ENCODE measurements at regions not wholly inside any gene's neighbourhood (a gene's known extent, or its start where the extent isn't known, plus 50 kb on each side); places are given as distances from the start of the nearest gene placed in this dataset.
"Not testable (repeated sequence)": the region's sequence is repeated elsewhere in the genome, so short reads cannot be mapped to it uniquely, and the experiment has no call there.

GRCh38 chrY:12431546-12431945 lies 269.5 kb upstream of the USP9Y start:
- H3K27ac Mint-ChIP-seq = no peak overlapping the region
- TF ChIP-seq CTCF (IDR thresholded peaks at IDR 0.05) = no peak
- no peaks in the 10 kb centered on the region for H3K9me3 Mint-ChIP-seq
- Histone ChIP-seq H3K4me3 (ENCODE audit: low read length) (no peak overlapping the region), H3K4me1 (ENCODE audit: insufficient read depth, low read length) (no peaks in the 10 kb centered on the region), H3K36me3 (ENCODE audit: insufficient read depth, low read length) (no peaks in the 10 kb centered on the region), H3K9me3 (ENCODE audit: control insufficient read depth in 1 of 2, insufficient read depth in 1 of 2, low read length in 2 of 2) (no peaks in the 10 kb centered on the region), H3K27ac (ENCODE audit: low read depth in 1 of 2, low read length in 2 of 2) (no peak overlapping the region), H3K27me3 (ENCODE audit: control insufficient read depth in 1 of 2, insufficient read depth in 2 of 2, low read length in 2 of 2) (no peaks in the 10 kb centered on the region)
- no peaks in the 10 kb centered on the region for H3K27me3 Mint-ChIP-seq
- no peak for DNase-seq
- intact Hi-C loops (cut with DNase I, micrococcal nuclease) = no loop called here
- ChIA-PET POLR2A (no interaction called here), CTCF (no interaction called here)
- ATAC-seq (ENCODE audit: poor library complexity) = no peak
- no peaks in the 10 kb centered on the region for H3K4me1 Mint-ChIP-seq (ENCODE audit: low read depth)
- H3K4me3 Mint-ChIP-seq = no peak overlapping the region
- H3K36me3 Mint-ChIP-seq (ENCODE audit: low read depth) = no peaks in the 10 kb centered on the region

- H3K27me3 Mint-ChIP-seq, H3K9me3 Mint-ChIP-seq: not testable (repeated sequence)
These were observed 262.2 kb upstream of the USP9Y start for GRCh38 chrY:12438823-12439222.

GRCh38 chrY:12444200-12444599 lies 256.8 kb upstream of the USP9Y start:
- H3K27me3 Mint-ChIP-seq = no peaks in the 10 kb centered on the region
- H3K36me3 Mint-ChIP-seq (ENCODE audit: low read depth) = no peaks in the 10 kb centered on the region
- Histone ChIP-seq H3K36me3 (ENCODE audit: insufficient read depth, low read length) (no peaks in the 10 kb centered on the region), H3K4me1 (ENCODE audit: insufficient read depth, low read length) (no peaks in the 10 kb centered on the region), H3K27me3 (ENCODE audit: control insufficient read depth in 1 of 2, insufficient read depth in 2 of 2, low read length in 2 of 2) (no peaks in the 10 kb centered on the region), H3K4me3 (ENCODE audit: low read length) (no peak overlapping the region), H3K9me3 (ENCODE audit: control insufficient read depth in 1 of 2, insufficient read depth in 1 of 2, low read length in 2 of 2) (no peaks in the 10 kb centered on the region), H3K27ac (ENCODE audit: low read depth in 1 of 2, low read length in 2 of 2) (no peak overlapping the region)
- POLR2A ChIA-PET = no interaction called here
- no peak for TF ChIP-seq CTCF (IDR thresholded peaks at IDR 0.05)
- intact Hi-C loops (cut with DNase I, micrococcal nuclease) = no loop called here
- CTCF ChIA-PET = no interaction called here
- no peaks in the 10 kb centered on the region for H3K9me3 Mint-ChIP-seq
- DNase-seq (no peak), ATAC-seq (ENCODE audit: poor library complexity) (no peak)
- no peak overlapping the region for H3K4me3 Mint-ChIP-seq
- H3K27ac Mint-ChIP-seq = no peak overlapping the region
- H3K4me1 Mint-ChIP-seq (ENCODE audit: low read depth) = no peaks in the 10 kb centered on the region

More at GRCh38 chrY:12438823-12439222, 262.2 kb upstream of the USP9Y start:
- H3K4me3 ChIP-seq (ENCODE audit: low read length); H3K4me1 Mint-ChIP-seq (ENCODE audit: low read depth); H3K36me3 Mint-ChIP-seq (ENCODE audit: low read depth); POLR2A ChIA-PET; H3K4me1 ChIP-seq (ENCODE audit: insufficient read depth, low read length); H3K9me3 ChIP-seq (ENCODE audit: control insufficient read depth in 1 of 2, insufficient read depth in 1 of 2, low read length in 2 of 2); H3K36me3 ChIP-seq (ENCODE audit: insufficient read depth, low read length); H3K4me3 Mint-ChIP-seq; intact Hi-C loops (cut with DNase I, micrococcal nuclease); ATAC-seq (ENCODE audit: poor library complexity); H3K27ac ChIP-seq (ENCODE audit: low read depth in 1 of 2, low read length in 2 of 2); H3K27ac Mint-ChIP-seq; DNase-seq; H3K27me3 ChIP-seq (ENCODE audit: control insufficient read depth in 1 of 2, insufficient read depth in 2 of 2, low read length in 2 of 2); CTCF ChIA-PET: not testable (repeated sequence)

- DNase-seq; H3K4me1 Mint-ChIP-seq (ENCODE audit: low read depth); CTCF ChIA-PET; H3K4me1 ChIP-seq (ENCODE audit: insufficient read depth, low read length); H3K4me3 Mint-ChIP-seq; H3K9me3 ChIP-seq (ENCODE audit: control insufficient read depth in 1 of 2, insufficient read depth in 1 of 2, low read length in 2 of 2); intact Hi-C loops (cut with DNase I, micrococcal nuclease); H3K27ac Mint-ChIP-seq; H3K4me3 ChIP-seq (ENCODE audit: low read length); H3K9me3 Mint-ChIP-seq; H3K27me3 Mint-ChIP-seq; H3K36me3 Mint-ChIP-seq (ENCODE audit: low read depth); POLR2A ChIA-PET; H3K27me3 ChIP-seq (ENCODE audit: control insufficient read depth in 1 of 2, insufficient read depth in 2 of 2, low read length in 2 of 2); ATAC-seq (ENCODE audit: poor library complexity); H3K36me3 ChIP-seq (ENCODE audit: insufficient read depth, low read length); H3K27ac ChIP-seq (ENCODE audit: low read depth in 1 of 2, low read length in 2 of 2): not testable (repeated sequence)
These were observed 254.4 kb upstream of the USP9Y start for GRCh38 chrY:12446486-12447265.

GRCh38 chrY:12448561-12448960 lies 252.5 kb upstream of the USP9Y start:
- POLR2A ChIA-PET; ATAC-seq (ENCODE audit: poor library complexity); intact Hi-C loops (cut with DNase I, micrococcal nuclease); CTCF ChIA-PET; H3K27ac Mint-ChIP-seq; H3K9me3 ChIP-seq (ENCODE audit: control insufficient read depth in 1 of 2, insufficient read depth in 1 of 2, low read length in 2 of 2); H3K27me3 ChIP-seq (ENCODE audit: control insufficient read depth in 1 of 2, insufficient read depth in 2 of 2, low read length in 2 of 2); H3K36me3 Mint-ChIP-seq (ENCODE audit: low read depth); H3K4me3 ChIP-seq (ENCODE audit: low read length); H3K36me3 ChIP-seq (ENCODE audit: insufficient read depth, low read length); H3K4me3 Mint-ChIP-seq; DNase-seq; H3K4me1 ChIP-seq (ENCODE audit: insufficient read depth, low read length); H3K9me3 Mint-ChIP-seq; H3K27me3 Mint-ChIP-seq; H3K27ac ChIP-seq (ENCODE audit: low read depth in 1 of 2, low read length in 2 of 2); H3K4me1 Mint-ChIP-seq (ENCODE audit: low read depth): not testable (repeated sequence)

GRCh38 chrY:12453318-12453717 lies 247.7 kb upstream of the USP9Y start:
- H3K27me3 Mint-ChIP-seq; POLR2A ChIA-PET; H3K36me3 Mint-ChIP-seq (ENCODE audit: low read depth); intact Hi-C loops (cut with DNase I, micrococcal nuclease); DNase-seq; H3K9me3 Mint-ChIP-seq; H3K36me3 ChIP-seq (ENCODE audit: insufficient read depth, low read length); H3K27ac ChIP-seq (ENCODE audit: low read depth in 1 of 2, low read length in 2 of 2); H3K27ac Mint-ChIP-seq; ATAC-seq (ENCODE audit: poor library complexity); H3K4me3 Mint-ChIP-seq; CTCF ChIA-PET; H3K4me1 Mint-ChIP-seq (ENCODE audit: low read depth); H3K4me3 ChIP-seq (ENCODE audit: low read length); H3K27me3 ChIP-seq (ENCODE audit: control insufficient read depth in 1 of 2, insufficient read depth in 2 of 2, low read length in 2 of 2); H3K4me1 ChIP-seq (ENCODE audit: insufficient read depth, low read length): not testable (repeated sequence)
- peaks cover 0 to 12% of the 10 kb centered on the region in 2 experiments for H3K9me3 ChIP-seq (ENCODE audit: control insufficient read depth in 1 of 2, insufficient read depth in 1 of 2, low read length in 2 of 2)
